ENCODE measurements at regions not wholly inside any gene's neighbourhood (a gene's known extent, or its start where the extent isn't known, plus 50 kb on each side); places are given as distances from the start of the nearest gene placed in this dataset.

DNA sequence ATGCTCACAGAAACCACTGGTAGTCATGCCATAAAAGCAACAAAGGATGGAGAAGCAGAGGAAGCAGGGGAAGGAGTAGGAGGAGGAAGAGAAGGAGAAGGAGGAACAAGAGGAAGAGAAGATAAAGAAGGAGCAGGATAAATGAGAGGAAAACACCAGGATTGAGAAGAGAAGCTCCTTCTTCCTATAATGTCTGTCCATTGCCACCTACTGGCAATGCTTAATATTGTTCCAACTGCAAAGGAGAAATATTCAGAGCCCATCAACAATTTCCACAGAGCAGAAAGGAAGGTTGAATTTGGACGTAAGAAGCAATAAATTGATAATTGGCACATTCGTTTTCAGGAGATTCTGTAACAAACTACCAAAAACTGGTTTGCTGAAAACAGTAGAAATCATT, 898.4 kb downstream of the SLC16A7 start:
- Histone ChIP-seq H3K4me3 (no peak overlapping the region), H2AFZ (ENCODE audit: low read depth, low read length) (no peak overlapping the region), H3K9me3 (replicated peaks; ENCODE audit: control insufficient read depth, insufficient read depth, low read depth, low read length) (no peaks in the 10 kb centered on the region), H3K79me2 (ENCODE audit: control insufficient read depth, insufficient read depth, low read length) (no peaks in the 10 kb centered on the region), H4K20me1 (replicated peaks; ENCODE audit: control insufficient read depth, insufficient read depth, low read length) (no peaks in the 10 kb centered on the region), H3K9ac (ENCODE audit: insufficient read depth in 1 of 2, low read depth in 2 of 2, low read length in 2 of 2) (no peak overlapping the region), H3K36me3 (ENCODE audit: control insufficient read depth, insufficient read depth, low read length) (no peaks in the 10 kb centered on the region), H3K27ac (ENCODE audit: extremely low read depth, low read depth, low read length) (no peak overlapping the region), H3K9me1 (ENCODE audit: control insufficient read depth, insufficient read depth, low read length) (no peaks in the 10 kb centered on the region), H3K27me3 (ENCODE audit: control insufficient read depth in 2 of 2, insufficient read depth in 2 of 2, low read length in 2 of 2) (no peaks in the 10 kb centered on the region), H3K4me2 (ENCODE audit: insufficient read depth, low read length) (no peak overlapping the region), H3K4me1 (replicated peaks in 1 of 2; ENCODE audit: control insufficient read depth in 2 of 2, insufficient read depth in 2 of 2, low read length in 2 of 2) (no peaks in the 10 kb centered on the region)
- intact Hi-C loops (cut with micrococcal nuclease): loop anchor here (1.0 kb wide), 1 partner anchor 388 kb away; no protein-coding TSS in a partner anchor
- DNase-seq (ENCODE audit: extremely low read depth in 1 of 4, low spot score in 3 of 4): peak in 3 of 4 experiments; percentile 3 to 7 (median 4)
- in situ Hi-C loops (cut with MboI): no loop called here
- 0% methylated on average over 2 of the region's 2 CpGs for WGBS (ENCODE audit: insufficient coverage, low coverage, missing lambda C conversion rate)
- ChIA-PET POLR2A (no interaction called here), CTCF (ENCODE audit: low intra/inter-chr PET ratio) (no interaction called here)
- no peak for FAIRE-seq
- no peak for ATAC-seq
- BruUV-seq (replicated peaks): no TSS peak
- TF ChIP-seq HMG20B (CRISPR knock-in tag; IDR thresholded peaks at IDR 0.05) (no peak), ARID2 (IDR thresholded peaks at IDR 0.05) (no peak), SRSF7 (optimal IDR thresholded peaks at IDR 0.05; ENCODE audit: low read depth, low read length) (no peak), ZNF23 (CRISPR knock-in tag; IDR thresholded peaks at IDR 0.05) (no peak), PHF8 (IDR thresholded peaks at IDR 0.05; ENCODE audit: borderline replicate concordance, low read length) (no peak), TCF3 (CRISPR knock-in tag; IDR thresholded peaks at IDR 0.05) (no peak)
- TF ChIP-seq, protein P1, sequence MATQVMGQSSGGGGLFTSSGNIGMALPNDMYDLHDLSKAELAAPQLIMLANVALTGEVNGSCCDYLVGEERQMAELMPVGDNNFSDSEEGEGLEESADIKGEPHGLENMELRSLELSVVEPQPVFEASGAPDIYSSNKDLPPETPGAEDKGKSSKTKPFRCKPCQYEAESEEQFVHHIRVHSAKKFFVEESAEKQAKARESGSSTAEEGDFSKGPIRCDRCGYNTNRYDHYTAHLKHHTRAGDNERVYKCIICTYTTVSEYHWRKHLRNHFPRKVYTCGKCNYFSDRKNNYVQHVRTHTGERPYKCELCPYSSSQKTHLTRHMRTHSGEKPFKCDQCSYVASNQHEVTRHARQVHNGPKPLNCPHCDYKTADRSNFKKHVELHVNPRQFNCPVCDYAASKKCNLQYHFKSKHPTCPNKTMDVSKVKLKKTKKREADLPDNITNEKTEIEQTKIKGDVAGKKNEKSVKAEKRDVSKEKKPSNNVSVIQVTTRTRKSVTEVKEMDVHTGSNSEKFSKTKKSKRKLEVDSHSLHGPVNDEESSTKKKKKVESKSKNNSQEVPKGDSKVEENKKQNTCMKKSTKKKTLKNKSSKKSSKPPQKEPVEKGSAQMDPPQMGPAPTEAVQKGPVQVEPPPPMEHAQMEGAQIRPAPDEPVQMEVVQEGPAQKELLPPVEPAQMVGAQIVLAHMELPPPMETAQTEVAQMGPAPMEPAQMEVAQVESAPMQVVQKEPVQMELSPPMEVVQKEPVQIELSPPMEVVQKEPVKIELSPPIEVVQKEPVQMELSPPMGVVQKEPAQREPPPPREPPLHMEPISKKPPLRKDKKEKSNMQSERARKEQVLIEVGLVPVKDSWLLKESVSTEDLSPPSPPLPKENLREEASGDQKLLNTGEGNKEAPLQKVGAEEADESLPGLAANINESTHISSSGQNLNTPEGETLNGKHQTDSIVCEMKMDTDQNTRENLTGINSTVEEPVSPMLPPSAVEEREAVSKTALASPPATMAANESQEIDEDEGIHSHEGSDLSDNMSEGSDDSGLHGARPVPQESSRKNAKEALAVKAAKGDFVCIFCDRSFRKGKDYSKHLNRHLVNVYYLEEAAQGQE (IDR thresholded peaks at IDR 0.05; ENCODE audit: borderline replicate concordance): peak; percentile 5; the same call in 1 of the 2 replicates
- TF ChIP-seq, protein P1 (CRISPR knock-in tag; IDR thresholded peaks at IDR 0.05; ENCODE audit: low read depth): no peak
- TF ChIP-seq, protein P2, sequence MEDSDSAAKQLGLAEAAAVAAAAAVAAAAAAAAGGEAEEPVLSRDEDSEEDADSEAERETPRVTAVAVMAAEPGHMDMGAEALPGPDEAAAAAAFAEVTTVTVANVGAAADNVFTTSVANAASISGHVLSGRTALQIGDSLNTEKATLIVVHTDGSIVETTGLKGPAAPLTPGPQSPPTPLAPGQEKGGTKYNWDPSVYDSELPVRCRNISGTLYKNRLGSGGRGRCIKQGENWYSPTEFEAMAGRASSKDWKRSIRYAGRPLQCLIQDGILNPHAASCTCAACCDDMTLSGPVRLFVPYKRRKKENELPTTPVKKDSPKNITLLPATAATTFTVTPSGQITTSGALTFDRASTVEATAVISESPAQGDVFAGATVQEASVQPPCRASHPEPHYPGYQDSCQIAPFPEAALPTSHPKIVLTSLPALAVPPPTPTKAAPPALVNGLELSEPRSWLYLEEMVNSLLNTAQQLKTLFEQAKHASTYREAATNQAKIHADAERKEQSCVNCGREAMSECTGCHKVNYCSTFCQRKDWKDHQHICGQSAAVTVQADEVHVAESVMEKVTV (CRISPR knock-in tag; IDR thresholded peaks at IDR 0.05): peak; percentile 30; the same call in 1 of the 2 replicates
- TF ChIP-seq, protein P3, sequence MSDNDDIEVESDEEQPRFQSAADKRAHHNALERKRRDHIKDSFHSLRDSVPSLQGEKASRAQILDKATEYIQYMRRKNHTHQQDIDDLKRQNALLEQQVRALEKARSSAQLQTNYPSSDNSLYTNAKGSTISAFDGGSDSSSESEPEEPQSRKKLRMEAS (CRISPR knock-in tag; IDR thresholded peaks at IDR 0.05): no peak
- TF ChIP-seq, protein P4, sequence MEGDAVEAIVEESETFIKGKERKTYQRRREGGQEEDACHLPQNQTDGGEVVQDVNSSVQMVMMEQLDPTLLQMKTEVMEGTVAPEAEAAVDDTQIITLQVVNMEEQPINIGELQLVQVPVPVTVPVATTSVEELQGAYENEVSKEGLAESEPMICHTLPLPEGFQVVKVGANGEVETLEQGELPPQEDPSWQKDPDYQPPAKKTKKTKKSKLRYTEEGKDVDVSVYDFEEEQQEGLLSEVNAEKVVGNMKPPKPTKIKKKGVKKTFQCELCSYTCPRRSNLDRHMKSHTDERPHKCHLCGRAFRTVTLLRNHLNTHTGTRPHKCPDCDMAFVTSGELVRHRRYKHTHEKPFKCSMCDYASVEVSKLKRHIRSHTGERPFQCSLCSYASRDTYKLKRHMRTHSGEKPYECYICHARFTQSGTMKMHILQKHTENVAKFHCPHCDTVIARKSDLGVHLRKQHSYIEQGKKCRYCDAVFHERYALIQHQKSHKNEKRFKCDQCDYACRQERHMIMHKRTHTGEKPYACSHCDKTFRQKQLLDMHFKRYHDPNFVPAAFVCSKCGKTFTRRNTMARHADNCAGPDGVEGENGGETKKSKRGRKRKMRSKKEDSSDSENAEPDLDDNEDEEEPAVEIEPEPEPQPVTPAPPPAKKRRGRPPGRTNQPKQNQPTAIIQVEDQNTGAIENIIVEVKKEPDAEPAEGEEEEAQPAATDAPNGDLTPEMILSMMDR (IDR thresholded peaks at IDR 0.05 in 2 of 3, conservative IDR thresholded peaks at IDR 0.05 in 1 of 3; ENCODE audit: insufficient read depth in 2 of 3, low read depth in 1 of 3, low read length in 3 of 3): peak in 2 of 3 experiments; percentile 33 to 39; a peak in 2 of 6 replicates

All from K562 (cell line).